Stimulated activated naive CD8-positive, alpha-beta T cell treated with anti-CD3 and anti-CD28 coated beads, Interleukin-15, Interleukin-2, amounts not matched to agents 100 ng/mL and 50 ng/mL, for 24 hours (primary cell): ENCODE measurements at regions not wholly inside any gene's neighbourhood (a gene's known extent, or its start where the extent isn't known, plus 50 kb on each side); places are given as distances from the start of the nearest gene placed in this dataset.
"Not testable (repeated sequence)": the region's sequence is repeated elsewhere in the genome, so short reads cannot be mapped to it uniquely, and the experiment has no call there.

Experiments used
- H3K27ac Mint-ChIP-seq: one replicate; pipeline ENCODE4 v1.8.0; 2021; ENCODE audit warnings: mild to moderate bottlenecking, mixed read lengths
- H3K27me3 Mint-ChIP-seq: one replicate; pipeline ENCODE4 v1.8.0; 2021; ENCODE audit warnings: mixed read lengths
- H3K36me3 Mint-ChIP-seq: one replicate; pipeline ENCODE4 v1.8.0; 2021; ENCODE audit warnings: low read depth, mixed read lengths
- H3K4me1 Mint-ChIP-seq: one replicate; pipeline ENCODE4 v1.8.0; 2021; ENCODE audit warnings: low read depth, mixed read lengths
- H3K4me3 Mint-ChIP-seq: one replicate; pipeline ENCODE4 v1.8.0; 2021; ENCODE audit warnings: mild to moderate bottlenecking, mixed read lengths
- H3K9me3 Mint-ChIP-seq: one replicate; pipeline ENCODE4 v1.8.0; 2021; ENCODE audit warnings: mixed read lengths

DNA sequence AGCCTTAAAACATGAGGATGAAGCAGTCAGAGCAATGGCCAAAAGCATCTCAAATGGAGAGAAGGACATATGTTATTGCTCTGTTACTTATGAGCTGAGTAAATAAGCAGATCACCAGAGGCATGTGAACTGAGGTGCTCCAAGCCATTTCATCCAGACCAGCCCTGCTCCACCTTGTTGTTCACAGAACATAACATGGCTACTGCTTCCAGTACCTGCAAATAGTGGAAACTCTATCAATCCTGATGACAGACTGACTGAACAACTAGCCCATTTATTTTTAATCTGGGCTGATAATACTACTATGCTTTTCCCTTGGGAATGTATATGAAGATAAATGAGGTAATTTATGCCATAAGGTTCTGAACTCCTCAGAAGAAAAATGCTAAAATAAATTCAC, 1164.7 kb downstream of the FAM181B start:
- Mint-ChIP-seq H3K4me1 (no peaks in the 10 kb centered on the region), H3K9me3 (no peaks in the 10 kb centered on the region), H3K27ac (no peak overlapping the region), H3K4me3 (no peak overlapping the region), H3K36me3 (no peaks in the 10 kb centered on the region), H3K27me3 (no peaks in the 10 kb centered on the region)

DNA sequence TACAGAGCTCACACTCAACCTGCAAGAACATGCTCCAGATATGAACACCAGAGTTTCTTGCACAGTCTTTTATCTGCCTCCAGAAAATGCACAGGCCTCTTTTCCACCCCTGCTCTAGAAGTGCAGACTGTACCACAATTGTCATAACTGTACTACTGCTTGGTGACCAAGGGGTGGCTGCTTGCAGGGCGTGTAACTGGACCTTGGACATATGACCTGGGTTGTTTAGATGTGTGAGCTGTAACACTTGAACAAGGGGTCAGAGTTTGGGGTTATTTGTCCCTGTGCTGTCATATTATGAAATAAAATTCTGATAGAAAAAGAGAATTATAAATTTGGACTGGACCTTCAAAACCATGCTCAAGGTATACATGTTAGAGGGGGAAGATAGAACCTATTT, 1185.5 kb downstream of the FAM181B start:
- H3K9me3 Mint-ChIP-seq, result no peaks in the 10 kb centered on the region
- no peaks in the 10 kb centered on the region for H3K27me3 Mint-ChIP-seq
- no peaks in the 10 kb centered on the region for H3K4me1 Mint-ChIP-seq
- H3K27ac Mint-ChIP-seq, result no peak overlapping the region
- H3K36me3 Mint-ChIP-seq, result no peaks in the 10 kb centered on the region
- H3K4me3 Mint-ChIP-seq, result no peak overlapping the region

DNA sequence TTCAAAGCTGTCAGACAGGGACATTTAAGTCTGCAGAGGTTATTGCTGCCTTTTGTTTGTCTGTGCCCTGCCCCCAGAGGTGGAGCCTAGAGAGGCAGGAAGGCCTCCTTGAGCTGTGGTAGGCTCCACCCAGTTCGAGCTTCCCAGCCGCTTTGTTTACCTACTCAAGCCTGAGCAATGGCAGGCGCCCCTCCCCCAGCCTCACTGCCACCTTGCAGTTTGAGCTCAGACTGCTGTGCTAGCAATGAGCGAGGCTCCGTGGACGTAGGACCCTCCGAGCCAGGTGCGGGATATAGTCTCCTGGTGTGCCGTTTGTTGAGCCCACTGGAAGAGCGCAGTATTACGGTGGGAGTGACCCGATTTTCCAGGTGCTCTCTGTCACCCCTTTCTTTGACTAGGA, 1193.9 kb downstream of the FAM181B start:
- not testable (repeated sequence) for H3K27ac Mint-ChIP-seq, H3K36me3 Mint-ChIP-seq, H3K4me3 Mint-ChIP-seq, H3K27me3 Mint-ChIP-seq, H3K4me1 Mint-ChIP-seq
- peaks cover 11% of the 10 kb centered on the region for H3K9me3 Mint-ChIP-seq

DNA sequence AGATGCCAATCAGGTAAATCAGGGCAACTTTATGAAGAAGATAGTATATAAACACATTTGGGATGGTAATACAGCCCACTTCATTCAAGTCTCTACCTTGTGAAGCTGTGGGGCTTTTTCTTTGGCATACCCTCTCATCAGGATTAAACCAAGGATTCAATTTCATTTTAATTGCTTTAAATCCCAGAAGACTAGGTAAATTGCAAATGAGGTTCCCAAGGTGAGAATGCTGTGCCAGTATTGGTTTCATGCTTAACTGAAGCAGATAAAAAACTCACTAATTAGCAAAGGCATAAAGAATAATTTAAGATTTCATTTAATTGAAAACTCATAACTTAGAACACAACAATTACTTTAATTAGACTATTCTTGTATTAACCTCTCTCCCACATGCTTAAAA, 1218.1 kb downstream of the FAM181B start:
- H3K4me1 Mint-ChIP-seq, result no peaks in the 10 kb centered on the region
- peaks cover 4% of the 10 kb centered on the region for H3K9me3 Mint-ChIP-seq
- H3K27ac Mint-ChIP-seq, result no peak overlapping the region
- no peak overlapping the region for H3K4me3 Mint-ChIP-seq
- H3K36me3 Mint-ChIP-seq, result no peaks in the 10 kb centered on the region
- no peaks in the 10 kb centered on the region for H3K27me3 Mint-ChIP-seq

DNA sequence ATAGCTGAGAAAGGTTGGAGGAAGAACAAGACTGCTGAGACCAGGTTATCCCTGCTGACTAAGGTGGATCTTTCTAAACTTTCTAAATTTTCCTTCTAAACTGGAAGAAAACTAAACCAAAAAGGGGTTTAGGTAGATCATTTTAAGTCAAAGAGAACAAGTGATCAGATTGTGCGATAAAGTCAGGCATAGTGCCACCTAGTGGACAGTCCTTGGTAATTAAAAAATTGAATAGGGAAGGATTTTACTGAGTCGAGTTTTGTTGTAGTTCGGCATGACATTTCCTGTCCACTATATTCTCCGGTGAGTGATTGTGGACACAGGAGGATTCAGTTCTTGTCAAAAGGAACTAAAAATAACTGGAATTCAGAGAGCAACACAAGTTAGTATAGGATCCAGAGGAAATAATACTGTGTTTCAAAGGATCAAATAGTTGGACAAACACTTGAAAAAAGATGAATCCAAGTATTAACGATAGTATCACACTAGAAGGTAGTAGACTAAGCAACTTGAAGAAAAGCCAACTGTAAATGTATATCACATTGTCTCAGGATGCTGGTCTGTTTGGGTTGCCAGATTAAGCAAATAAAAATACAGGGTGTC, 1236.4 kb downstream of the FAM181B start:
- no peaks in the 10 kb centered on the region for H3K36me3 Mint-ChIP-seq
- no peaks in the 10 kb centered on the region for H3K4me1 Mint-ChIP-seq
- no peak overlapping the region for H3K4me3 Mint-ChIP-seq
- peaks cover 4% of the 10 kb centered on the region for H3K9me3 Mint-ChIP-seq
- H3K27me3 Mint-ChIP-seq, result no peaks in the 10 kb centered on the region
- no peak overlapping the region for H3K27ac Mint-ChIP-seq

DNA sequence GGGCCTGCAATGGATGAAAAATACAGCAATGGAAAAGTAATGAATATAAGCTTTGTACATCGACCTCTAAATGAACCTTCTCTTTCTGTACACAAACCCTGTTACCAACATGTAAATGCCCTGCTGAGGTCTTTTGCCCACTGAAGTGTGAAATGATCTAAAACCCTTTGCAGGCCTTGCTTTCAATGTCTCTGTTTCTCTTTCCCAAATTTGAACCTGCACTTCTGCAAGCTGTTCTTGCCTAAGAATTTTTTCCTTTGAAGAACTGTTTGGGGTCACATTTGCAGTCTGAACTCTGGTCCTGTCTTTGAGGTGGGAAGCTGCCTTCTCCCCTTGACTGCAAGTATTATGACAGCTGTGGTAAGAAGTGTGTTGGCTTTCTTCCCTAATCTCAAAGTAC, 1237.1 kb downstream of the FAM181B start:
- H3K27me3 Mint-ChIP-seq, result no peaks in the 10 kb centered on the region
- no peaks in the 10 kb centered on the region for H3K4me1 Mint-ChIP-seq
- no peak overlapping the region for H3K27ac Mint-ChIP-seq
- H3K9me3 Mint-ChIP-seq, result no peaks in the 10 kb centered on the region
- H3K4me3 Mint-ChIP-seq, result no peak overlapping the region
- no peaks in the 10 kb centered on the region for H3K36me3 Mint-ChIP-seq

DNA sequence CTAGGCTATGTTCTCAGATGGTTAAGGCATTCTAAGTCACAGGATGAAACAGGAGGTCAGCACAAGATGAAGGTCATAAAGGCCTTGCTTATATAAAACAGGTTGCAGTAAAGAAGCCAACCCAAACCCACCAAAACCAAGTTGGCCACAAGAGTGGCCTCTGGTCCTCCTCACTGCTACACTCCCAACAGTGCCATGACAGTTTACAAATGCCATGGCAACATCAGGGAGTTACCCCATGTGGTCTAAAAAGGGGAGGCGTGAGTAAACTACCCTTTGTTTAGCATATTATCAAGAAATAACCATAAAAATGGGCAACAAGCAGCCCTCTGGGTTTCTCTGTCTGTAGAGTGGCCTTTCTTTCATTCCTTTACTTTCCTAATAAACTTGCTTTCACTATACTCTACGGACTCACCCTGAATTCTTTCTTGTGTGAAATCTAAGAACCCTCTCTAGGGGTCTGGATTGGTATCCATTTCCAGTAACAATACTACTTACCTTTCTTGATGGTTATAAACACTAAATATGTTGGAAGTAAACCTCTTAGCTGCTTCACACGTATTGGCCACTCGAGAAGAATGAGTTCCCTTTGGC, 1237.9 kb downstream of the FAM181B start:
- H3K27me3 Mint-ChIP-seq, result no peaks in the 10 kb centered on the region
- no peak overlapping the region for H3K4me3 Mint-ChIP-seq
- no peaks in the 10 kb centered on the region for H3K9me3 Mint-ChIP-seq
- no peaks in the 10 kb centered on the region for H3K4me1 Mint-ChIP-seq
- no peak overlapping the region for H3K27ac Mint-ChIP-seq
- no peaks in the 10 kb centered on the region for H3K36me3 Mint-ChIP-seq

DNA sequence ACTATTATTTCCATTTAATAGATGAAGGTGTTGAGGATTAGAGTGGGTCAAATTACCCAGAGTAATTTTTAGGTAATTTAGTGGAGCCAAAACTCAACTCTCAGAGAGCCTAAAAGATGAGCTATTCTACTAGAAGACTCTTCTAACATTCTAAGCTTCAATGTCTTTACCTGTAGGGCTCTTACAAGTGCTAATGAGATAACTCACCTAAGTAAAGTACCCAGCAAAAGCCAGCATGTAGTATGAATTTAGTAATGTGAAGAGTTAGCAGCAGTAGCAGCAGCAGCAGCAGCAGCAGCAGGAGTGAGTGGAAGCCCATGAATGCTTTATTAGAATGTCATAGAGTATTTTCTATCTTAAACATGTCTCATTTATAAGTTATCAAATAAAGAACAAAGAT, 1239.2 kb downstream of the FAM181B start:
- H3K36me3 Mint-ChIP-seq, result no peaks in the 10 kb centered on the region
- H3K27me3 Mint-ChIP-seq, result no peaks in the 10 kb centered on the region
- no peaks in the 10 kb centered on the region for H3K4me1 Mint-ChIP-seq
- H3K27ac Mint-ChIP-seq, result no peak overlapping the region
- no peaks in the 10 kb centered on the region for H3K9me3 Mint-ChIP-seq
- H3K4me3 Mint-ChIP-seq, result no peak overlapping the region

DNA sequence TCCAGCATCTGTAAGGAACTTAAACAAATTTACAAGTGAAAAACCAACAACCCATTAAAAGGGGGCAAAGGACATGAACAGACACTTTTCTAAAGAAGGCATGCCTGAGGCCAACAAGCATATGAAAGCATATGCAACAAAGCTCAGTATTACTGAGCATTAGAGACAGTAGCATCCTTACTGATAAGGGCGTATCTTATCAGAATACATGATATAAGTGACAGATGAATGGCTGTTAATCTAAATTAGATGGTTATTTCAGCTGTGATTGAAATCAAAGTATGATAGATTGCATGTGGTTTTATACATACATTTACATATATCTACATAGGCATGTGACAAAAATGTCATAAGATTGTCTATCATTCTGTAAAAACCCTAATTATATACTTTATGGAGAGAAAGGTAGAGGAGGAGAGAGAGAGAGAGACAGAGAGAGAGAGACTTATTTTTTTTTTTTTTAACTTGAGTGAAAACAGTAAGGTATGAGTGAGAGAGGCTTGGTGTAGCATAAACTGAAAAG, 1240.7 kb downstream of the FAM181B start:
- Mint-ChIP-seq H3K27me3 (no peaks in the 10 kb centered on the region), H3K4me1 (no peaks in the 10 kb centered on the region), H3K9me3 (no peaks in the 10 kb centered on the region), H3K36me3 (no peaks in the 10 kb centered on the region), H3K27ac (no peak overlapping the region), H3K4me3 (no peak overlapping the region)

DNA sequence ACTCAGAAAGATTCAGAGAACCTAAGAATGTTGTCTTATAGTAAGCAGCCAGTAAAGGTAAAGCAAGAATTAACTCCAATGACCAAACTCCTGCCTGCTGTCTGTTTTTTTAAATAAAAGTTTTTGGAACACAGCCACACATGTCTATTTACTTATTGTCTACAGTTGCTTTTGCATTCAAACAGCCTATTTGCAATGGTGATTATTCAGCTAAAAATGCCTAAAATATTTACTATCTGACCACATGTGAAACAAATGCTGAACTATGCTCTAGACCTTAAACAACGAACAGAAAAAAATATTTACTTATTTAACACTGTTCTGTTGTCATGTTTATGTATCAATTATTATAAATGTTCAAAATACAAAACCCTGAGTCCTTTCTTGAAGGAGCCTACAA, 1246.6 kb downstream of the FAM181B start:
- H3K9me3 Mint-ChIP-seq, result no peaks in the 10 kb centered on the region
- H3K27me3 Mint-ChIP-seq, result no peaks in the 10 kb centered on the region
- H3K4me3 Mint-ChIP-seq, result no peak overlapping the region
- H3K27ac Mint-ChIP-seq, result no peak overlapping the region
- no peaks in the 10 kb centered on the region for H3K36me3 Mint-ChIP-seq
- no peaks in the 10 kb centered on the region for H3K4me1 Mint-ChIP-seq

DNA sequence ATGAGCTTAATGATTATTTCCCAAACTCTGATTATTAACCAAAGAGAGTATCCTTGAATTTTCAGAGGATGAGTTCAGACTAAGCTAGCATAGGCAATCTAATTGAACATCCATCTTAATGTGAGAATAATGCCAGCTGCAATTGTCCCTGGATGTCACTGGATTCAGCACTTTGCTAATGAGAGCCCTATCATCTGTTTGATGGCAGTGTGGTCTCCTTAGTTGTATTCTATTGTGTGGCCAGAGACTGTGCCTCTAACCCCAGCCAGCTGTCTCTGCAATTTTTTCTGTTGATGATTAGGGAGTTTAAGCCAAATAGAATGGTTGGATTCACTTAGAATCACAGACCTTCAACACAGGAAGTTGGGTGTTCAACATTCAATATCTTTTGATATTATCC, 1249.5 kb downstream of the FAM181B start:
- H3K4me3 Mint-ChIP-seq, result no peak overlapping the region
- H3K4me1 Mint-ChIP-seq, result no peaks in the 10 kb centered on the region
- H3K9me3 Mint-ChIP-seq, result no peaks in the 10 kb centered on the region
- no peaks in the 10 kb centered on the region for H3K36me3 Mint-ChIP-seq
- no peak overlapping the region for H3K27ac Mint-ChIP-seq
- no peaks in the 10 kb centered on the region for H3K27me3 Mint-ChIP-seq

DNA sequence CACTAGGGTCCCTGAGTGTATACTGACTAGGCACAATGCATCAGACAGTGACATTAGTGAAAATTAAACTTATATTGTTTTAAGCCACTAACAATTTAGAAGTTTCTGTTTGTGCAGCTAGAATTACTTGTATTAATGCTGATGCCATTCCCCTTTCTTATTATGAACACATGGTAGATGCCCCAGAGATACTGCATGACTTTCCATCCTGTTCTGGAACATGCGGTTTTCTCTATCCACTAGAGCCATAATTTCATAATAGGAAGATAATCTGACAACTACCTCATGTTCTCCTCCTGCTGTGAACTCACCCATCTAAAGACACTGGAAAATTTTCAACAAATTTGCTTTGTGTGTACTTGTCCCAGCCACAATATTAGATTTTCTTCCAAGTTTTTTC, 1256.4 kb downstream of the FAM181B start:
- Mint-ChIP-seq H3K27ac (no peak overlapping the region), H3K27me3 (no peaks in the 10 kb centered on the region), H3K4me3 (no peak overlapping the region), H3K4me1 (no peaks in the 10 kb centered on the region), H3K36me3 (no peaks in the 10 kb centered on the region), H3K9me3 (no peaks in the 10 kb centered on the region)

DNA sequence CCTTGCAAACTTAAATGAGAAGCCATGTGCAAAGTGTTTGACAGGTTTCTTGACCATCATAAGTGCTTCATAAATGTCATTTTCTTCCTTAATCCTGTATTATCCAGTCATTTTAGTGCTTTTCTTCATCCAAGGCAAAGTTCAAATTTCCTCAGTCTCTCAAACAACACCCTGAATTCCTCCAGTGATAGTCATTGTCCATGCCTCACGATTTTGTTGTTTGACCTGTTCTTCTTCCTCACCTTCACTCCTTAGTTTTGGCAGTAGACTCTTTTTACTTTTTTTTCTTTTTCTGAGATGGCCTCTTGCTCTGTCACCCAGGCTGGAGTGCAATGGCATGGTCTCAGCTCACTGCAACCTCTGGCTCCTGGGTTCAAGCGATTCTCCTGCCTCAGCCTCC, 1257.3 kb downstream of the FAM181B start:
- no peaks in the 10 kb centered on the region for H3K27me3 Mint-ChIP-seq
- H3K9me3 Mint-ChIP-seq, result no peaks in the 10 kb centered on the region
- no peaks in the 10 kb centered on the region for H3K36me3 Mint-ChIP-seq
- no peaks in the 10 kb centered on the region for H3K4me1 Mint-ChIP-seq
- H3K4me3 Mint-ChIP-seq, result no peak overlapping the region
- no peak overlapping the region for H3K27ac Mint-ChIP-seq

DNA sequence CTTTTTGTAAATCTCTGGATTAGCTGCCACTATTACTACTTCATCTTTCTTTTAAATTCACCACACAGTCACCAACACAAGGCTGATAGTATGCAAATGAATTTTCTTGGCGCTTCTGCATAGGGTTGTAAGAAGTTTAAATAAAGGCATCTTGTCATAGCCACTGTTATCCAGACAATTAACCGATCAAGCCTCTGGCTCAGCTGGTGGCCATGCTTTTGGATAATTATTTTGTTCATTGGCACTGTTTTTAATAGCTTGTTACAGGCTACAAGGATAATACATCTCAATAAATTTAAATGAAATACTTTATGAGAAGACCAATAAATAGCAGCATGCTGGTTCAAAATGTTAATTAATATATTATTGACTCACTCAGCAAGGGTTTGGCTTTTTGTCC, 1261.0 kb downstream of the FAM181B start:
- peaks cover 3% of the 10 kb centered on the region for H3K9me3 Mint-ChIP-seq
- no peaks in the 10 kb centered on the region for H3K4me1 Mint-ChIP-seq
- H3K27ac Mint-ChIP-seq, result no peak overlapping the region
- H3K36me3 Mint-ChIP-seq, result no peaks in the 10 kb centered on the region
- no peak overlapping the region for H3K4me3 Mint-ChIP-seq
- no peaks in the 10 kb centered on the region for H3K27me3 Mint-ChIP-seq

DNA sequence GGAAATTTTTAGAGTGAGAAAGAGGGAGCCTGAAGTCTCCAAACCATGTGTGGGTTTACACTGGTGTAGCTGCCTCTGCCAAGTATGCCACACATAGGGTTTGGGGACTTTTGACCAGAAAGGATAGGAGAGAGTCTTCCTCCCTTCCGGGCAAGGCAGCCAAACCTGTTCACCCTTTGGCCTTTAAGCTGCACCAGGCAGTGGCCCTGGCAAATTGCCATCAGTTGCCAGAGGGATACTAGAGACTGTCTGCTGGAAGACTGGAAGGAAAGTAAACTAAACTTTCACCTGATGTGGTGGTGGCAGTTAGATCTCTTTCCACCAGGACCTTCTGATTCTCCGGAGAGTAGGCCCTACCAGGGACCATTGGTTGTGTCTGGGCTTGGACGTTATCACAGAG, 1263.2 kb downstream of the FAM181B start:
- H3K27me3 Mint-ChIP-seq, result no peaks in the 10 kb centered on the region
- H3K4me3 Mint-ChIP-seq, result no peak overlapping the region
- peaks cover 3% of the 10 kb centered on the region for H3K9me3 Mint-ChIP-seq
- no peaks in the 10 kb centered on the region for H3K36me3 Mint-ChIP-seq
- H3K27ac Mint-ChIP-seq, result no peak overlapping the region
- no peaks in the 10 kb centered on the region for H3K4me1 Mint-ChIP-seq

DNA sequence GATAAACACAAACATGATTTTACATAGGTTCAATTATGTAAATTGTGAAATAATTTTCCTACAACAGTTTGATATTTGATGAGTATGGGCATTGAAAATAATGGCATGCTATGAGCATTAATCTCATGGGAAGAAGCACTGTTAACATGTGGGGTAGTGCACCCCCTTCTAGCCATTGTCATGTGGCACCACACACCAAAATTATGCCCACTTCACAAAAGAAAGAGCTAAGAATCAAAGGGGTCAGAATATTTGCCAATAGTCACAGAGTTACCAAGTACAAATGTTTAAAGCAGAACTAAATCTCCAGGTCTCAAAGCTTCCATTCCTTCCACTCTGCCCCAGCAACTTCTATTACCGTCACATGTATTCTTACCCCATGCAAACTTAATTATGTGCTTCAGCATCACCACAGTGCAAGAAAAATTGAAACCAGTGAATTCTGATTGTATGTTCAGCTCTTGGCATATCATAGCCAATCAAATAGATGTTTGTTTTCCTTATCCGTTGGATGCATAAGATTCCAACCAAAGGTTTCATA, 1273.8 kb downstream of the FAM181B start:
- peaks cover under 1% of the 10 kb centered on the region for H3K9me3 Mint-ChIP-seq
- H3K36me3 Mint-ChIP-seq, result no peaks in the 10 kb centered on the region
- no peaks in the 10 kb centered on the region for H3K27me3 Mint-ChIP-seq
- H3K4me3 Mint-ChIP-seq, result no peak overlapping the region
- no peaks in the 10 kb centered on the region for H3K4me1 Mint-ChIP-seq
- H3K27ac Mint-ChIP-seq, result no peak overlapping the region
